Lower leg skin (tissue), 4 donors: ENCODE measurements at regions not wholly inside any gene's neighbourhood (a gene's known extent, or its start where the extent isn't known, plus 50 kb on each side); places are given as distances from the start of the nearest gene placed in this dataset.
"Not testable (repeated sequence)": the region's sequence is repeated elsewhere in the genome, so short reads cannot be mapped to it uniquely, and the experiment has no call there.

Experiments used
- DNase-seq, 2 donors: peaks; one replicate each; pipeline ENCODE4 v3.0.0-alpha.2; 2019; ENCODE audit warnings: low spot score in 2 of 2
- H3K4me3 ChIP-seq: fragments of 200-600 bp; sonication (generic); 2 replicates; pipeline ENCODE4 v1.5.1; 2017; ENCODE audit warnings: mild to moderate bottlenecking, low read depth; ENCODE audit not compliant: poor library complexity, severe bottlenecking
- POLR2A ChIP-seq, 2 donors: fragments of 450-650 bp; IDR thresholded peaks; one replicate each; pipeline ENCODE4 v1.6.1; 2016 to 2017; ENCODE audit warnings: antibody characterized with exemption in 2 of 2, mild to moderate bottlenecking in 1 of 2, moderate library complexity in 1 of 2
- WGBS, 2 donors: methylation state at CpG; one replicate each; pipeline ENCODE4 v1.1.5; 2018; 5-methylcytosine and 5-hydroxymethylcytosine counted together
- intact Hi-C: fragments of 100-400 bp; cut with DNase I; formaldehyde crosslinking; loops from one replicate; pipeline ENCODE4 v1.15.0; 2023; ENCODE audit warnings: low total_unique reads
- TF ChIP-seq, protein P1 (sequence below), 3 donors: fragments of 450-650 bp; IDR thresholded peaks; one replicate each; pipeline ENCODE4 v1.5.1; 2016; ENCODE audit warnings: antibody characterized with exemption in 3 of 3, mild to moderate bottlenecking in 3 of 3, moderate library complexity in 2 of 3

DNA sequence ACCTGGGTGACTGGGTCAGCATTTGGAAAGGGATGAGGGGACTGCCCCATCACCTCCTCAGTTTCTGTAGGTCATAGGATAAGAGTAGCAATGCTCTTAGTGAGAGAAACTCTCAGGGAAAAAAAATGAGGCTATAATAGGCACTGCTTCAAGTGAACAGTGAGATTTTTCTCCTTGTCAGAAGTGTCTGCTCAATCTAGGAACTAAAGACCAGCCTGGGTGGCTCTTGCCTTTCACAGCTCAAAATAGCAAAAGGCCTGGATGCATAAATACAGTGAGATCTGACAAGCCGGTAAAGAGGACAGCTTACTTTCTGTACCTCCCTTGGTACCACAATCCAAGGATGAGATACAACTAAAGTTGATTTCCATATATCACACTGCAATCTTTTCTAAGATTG lies 205.6 kb upstream of the ANO5 start:
- intact Hi-C loops: no loop called here
- WGBS, 2 donors: 89 to 100% methylated on average over 1 of the region's 1 CpG
- DNase-seq: no peak
- H3K4me3 ChIP-seq: no peak overlapping the region
- no peak for TF ChIP-seq POLR2A (IDR thresholded peaks at IDR 0.05)
- TF ChIP-seq, protein P1, sequence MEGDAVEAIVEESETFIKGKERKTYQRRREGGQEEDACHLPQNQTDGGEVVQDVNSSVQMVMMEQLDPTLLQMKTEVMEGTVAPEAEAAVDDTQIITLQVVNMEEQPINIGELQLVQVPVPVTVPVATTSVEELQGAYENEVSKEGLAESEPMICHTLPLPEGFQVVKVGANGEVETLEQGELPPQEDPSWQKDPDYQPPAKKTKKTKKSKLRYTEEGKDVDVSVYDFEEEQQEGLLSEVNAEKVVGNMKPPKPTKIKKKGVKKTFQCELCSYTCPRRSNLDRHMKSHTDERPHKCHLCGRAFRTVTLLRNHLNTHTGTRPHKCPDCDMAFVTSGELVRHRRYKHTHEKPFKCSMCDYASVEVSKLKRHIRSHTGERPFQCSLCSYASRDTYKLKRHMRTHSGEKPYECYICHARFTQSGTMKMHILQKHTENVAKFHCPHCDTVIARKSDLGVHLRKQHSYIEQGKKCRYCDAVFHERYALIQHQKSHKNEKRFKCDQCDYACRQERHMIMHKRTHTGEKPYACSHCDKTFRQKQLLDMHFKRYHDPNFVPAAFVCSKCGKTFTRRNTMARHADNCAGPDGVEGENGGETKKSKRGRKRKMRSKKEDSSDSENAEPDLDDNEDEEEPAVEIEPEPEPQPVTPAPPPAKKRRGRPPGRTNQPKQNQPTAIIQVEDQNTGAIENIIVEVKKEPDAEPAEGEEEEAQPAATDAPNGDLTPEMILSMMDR (IDR thresholded peaks at IDR 0.05): no peak

DNA sequence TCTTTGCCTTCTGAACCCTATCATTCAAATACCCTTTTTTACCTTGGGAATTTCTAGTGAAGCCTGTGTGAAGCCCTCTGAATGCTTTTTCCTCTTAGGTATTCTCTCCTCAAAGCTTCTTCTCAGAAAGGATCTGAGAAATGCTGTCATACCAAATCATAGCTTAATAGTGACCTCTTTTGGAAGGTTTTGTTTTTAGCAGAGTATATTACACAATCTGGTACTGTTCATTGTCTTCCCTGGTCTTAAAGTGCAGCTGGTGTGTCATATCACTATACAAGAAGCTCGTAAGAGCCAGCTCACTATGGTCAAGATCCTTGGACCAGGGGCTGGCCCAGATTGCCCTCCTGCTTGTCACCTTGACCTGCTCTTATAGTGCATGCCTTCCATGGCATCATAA lies 204.4 kb upstream of the ANO5 start:
- no peak for DNase-seq
- H3K4me3 ChIP-seq: no peak overlapping the region
- TF ChIP-seq, protein P1 (IDR thresholded peaks at IDR 0.05): no peak
- no peak for TF ChIP-seq POLR2A (IDR thresholded peaks at IDR 0.05)
- intact Hi-C loops: no loop called here
- WGBS, 2 donors: 23 to 58% methylated on average over 1 of the region's 1 CpG

DNA sequence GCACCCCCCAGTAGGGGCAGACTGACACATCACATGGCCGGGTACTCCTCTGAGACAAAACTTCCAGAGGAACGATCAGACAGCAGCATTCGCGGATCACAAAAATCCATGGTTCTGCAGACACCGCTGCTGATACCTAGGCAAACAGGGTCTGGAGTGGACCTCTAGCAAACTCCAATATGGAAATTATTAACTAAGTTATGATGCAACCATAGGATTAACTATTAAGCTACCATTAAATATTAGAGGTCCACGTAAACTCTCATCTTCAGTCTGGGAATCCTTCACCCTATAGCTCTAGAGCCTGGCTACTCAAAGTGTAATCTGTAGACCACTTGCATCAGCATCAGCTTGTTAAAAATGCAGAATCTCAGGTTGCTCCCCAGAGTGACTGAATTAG lies 191.1 kb upstream of the ANO5 start:
- WGBS, 2 donors: 97 to 98% methylated on average over 6 of the region's 6 CpGs
- H3K4me3 ChIP-seq, intact Hi-C loops: not testable (repeated sequence)

DNA sequence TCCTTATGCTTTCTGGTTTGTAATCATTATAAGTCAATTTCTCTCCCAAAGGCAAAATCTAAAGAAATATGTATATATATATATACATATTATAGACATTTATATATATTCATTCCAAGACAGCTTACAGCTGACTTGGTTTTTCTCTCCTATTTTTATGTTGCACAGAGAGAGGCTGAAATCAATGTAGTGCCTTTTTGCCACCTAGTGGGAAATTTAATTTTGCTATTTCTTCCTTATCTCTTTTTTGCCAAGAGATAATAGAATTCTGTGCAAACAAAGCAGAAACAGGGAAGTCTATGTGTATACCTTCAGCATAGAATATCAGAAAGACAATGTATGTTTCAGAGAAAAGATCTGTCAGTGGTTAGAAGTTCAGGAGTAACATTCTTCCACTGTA lies 186.0 kb upstream of the ANO5 start:
- no peak for DNase-seq
- intact Hi-C loops: no loop called here

More for the DNA sequence above, 191.1 kb upstream of the ANO5 start:
- not testable (repeated sequence) for DNase-seq

GRCh38 chr11:22031791-22032190 lies 161.1 kb upstream of the ANO5 start:
- 54 to 55% methylated on average over 1 of the region's 1 CpG for WGBS, 2 donors
- intact Hi-C loops: no loop called here
- no peak for DNase-seq
- H3K4me3 ChIP-seq: no peak overlapping the region
- TF ChIP-seq, protein P1 (IDR thresholded peaks at IDR 0.05): no peak
- TF ChIP-seq POLR2A (IDR thresholded peaks at IDR 0.05): no peak

More for the DNA sequence above, 186.0 kb upstream of the ANO5 start:
- no peak for TF ChIP-seq POLR2A (IDR thresholded peaks at IDR 0.05)
- TF ChIP-seq, protein P1 (IDR thresholded peaks at IDR 0.05): no peak
- H3K4me3 ChIP-seq: no peak overlapping the region

- intact Hi-C loops: no loop called here
- no peak for TF ChIP-seq POLR2A (IDR thresholded peaks at IDR 0.05)
- H3K4me3 ChIP-seq: no peak overlapping the region
- WGBS, 2 donors: 78 to 81% methylated on average over 9 of the region's 9 CpGs
- DNase-seq: no peak
Observed at GRCh38 chr11:22037505-22037904, 155.4 kb upstream of the ANO5 start.

DNA sequence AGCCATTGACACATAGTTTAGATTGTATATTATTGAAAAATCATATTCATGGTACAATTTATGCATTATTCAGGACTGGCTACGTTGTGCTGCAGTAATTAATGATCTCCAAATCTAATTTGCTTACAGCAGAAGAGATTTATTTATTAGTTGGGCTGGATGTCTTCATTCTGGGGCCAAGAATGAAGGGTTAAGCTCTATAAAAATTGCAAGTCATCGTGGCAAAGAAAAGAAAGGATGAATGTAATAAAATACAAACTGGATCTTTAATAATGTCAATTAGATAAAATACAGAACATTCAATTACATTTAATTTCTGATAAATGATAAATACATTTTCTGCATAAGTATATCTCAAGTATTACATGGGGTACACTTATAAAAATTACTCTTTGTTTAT lies 151.8 kb upstream of the ANO5 start:
- no peak for TF ChIP-seq POLR2A (IDR thresholded peaks at IDR 0.05)
- TF ChIP-seq, protein P1 (IDR thresholded peaks at IDR 0.05): no peak
- intact Hi-C loops: no loop called here
- DNase-seq: no peak
- no peak overlapping the region for H3K4me3 ChIP-seq
- 39 to 44% methylated on average over 2 of the region's 2 CpGs for whole genome bisulfite sequencing, 2 donors
